Activated CD4-positive, alpha-beta T cell treated with anti-CD3 and anti-CD28 coated beads for 24 hours (primary cell): ENCODE measurements at regions not wholly inside any gene's neighbourhood (a gene's known extent, or its start where the extent isn't known, plus 50 kb on each side); places are given as distances from the start of the nearest gene placed in this dataset.
A peak's percentile ranks its signal among the peaks of the same experiment; 100 is the strongest.

ENCODE experiments used
- DNase-seq, 2 donors: peaks; one replicate each; pipeline ENCODE4 v3.0.0-alpha.2; 2020; ENCODE audit warnings: low read depth in 2 of 2

DNA sequence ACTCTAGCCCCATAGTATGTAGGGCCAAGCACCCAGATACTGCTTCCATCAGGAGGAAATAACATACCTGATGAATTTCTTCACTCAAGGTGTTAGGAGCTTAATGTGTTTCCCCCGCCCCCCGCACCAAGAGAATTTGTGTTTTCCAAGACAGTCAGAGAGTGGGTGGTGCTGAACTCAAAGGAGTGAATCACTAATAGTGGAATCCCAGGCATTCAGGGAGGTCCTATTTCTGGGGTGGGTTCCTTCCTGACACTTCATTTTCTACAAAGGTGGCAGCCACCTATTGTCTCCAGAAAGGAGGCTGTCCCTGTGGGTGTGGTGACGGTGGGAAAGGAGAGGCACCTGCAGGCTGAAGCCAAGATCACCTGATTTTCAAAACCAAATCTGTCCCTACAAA, 50.8 kb upstream of the ELF5 start:
- DNase-seq = no peak

DNA sequence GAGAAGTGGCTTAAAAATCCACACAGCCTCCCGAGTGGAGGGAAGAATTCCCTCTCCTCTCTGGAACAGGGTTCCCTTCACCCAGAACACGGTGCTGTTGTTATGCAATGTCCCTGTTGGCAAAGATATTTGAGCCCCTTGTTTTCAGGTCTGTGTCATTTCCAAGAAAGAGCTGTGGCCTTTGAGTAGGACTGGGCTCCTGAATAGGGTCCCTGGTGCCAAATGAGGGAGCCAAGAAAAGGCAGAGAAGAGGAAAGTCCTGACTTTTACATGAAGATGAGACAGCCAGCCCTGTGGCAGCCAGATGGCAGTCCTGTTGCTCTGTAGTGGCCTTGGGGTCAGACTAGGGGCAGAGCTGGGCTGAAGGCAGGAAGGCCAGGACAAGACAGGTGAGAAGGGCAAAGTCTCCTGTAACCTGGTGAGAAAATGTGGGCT, 51.2 kb upstream of the ELF5 start:
- no peak for DNase-seq

DNA sequence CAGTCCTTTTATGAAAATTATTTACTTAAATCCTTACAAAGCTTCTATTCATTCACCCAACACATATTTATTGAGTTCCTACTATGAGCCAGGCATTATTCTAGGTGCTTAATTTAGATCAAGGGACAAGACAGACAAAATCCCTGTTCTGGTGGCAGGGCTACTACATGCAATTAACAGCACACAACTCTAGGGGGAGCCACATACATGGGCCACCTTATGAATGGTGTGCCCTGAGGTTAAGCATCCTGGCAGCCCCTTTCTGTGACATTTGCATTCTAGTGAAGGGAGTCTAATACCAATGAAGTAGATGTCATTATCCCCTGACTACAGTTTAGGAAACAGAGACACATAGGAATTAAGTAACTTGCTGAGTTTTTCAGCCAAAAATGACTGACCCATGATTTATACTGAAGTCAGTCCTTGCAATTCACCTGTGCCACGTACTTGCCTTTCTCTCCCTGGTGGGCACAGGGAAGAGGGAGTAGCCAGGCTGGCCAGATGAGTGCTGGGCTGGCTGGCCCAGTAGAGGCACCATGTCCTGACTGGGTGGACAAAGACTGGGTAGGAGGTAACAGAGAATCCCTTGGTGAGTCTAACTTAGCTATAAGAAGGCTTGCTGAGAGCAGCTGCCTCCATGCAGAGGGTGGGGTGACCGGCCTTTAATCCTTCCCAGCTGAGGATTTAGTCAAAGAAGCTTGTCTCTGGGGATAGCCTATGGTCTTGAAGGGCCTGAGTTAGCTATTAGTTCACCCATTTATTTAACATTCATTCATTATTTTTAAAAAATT, 52.0 kb upstream of the ELF5 start:
- no peak for DNase-seq

DNA sequence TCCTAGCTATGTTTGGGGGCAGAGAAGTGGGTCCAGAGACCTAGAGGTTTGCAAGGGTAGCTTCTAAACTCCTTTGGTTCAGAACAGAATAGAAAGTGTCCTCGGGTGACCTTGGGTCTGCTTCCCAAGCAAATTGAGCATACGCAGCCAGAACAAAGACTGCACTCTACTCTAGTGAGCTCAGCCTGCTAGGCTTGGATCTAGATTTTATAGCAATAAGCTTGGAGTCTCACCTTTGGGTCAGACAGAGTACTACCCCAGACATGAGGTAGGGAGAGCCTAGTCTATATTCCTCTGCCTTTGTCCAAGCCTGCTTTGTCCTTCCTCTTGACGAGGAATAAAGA, 52.6 kb upstream of the ELF5 start:
- DNase-seq = no peak

DNA sequence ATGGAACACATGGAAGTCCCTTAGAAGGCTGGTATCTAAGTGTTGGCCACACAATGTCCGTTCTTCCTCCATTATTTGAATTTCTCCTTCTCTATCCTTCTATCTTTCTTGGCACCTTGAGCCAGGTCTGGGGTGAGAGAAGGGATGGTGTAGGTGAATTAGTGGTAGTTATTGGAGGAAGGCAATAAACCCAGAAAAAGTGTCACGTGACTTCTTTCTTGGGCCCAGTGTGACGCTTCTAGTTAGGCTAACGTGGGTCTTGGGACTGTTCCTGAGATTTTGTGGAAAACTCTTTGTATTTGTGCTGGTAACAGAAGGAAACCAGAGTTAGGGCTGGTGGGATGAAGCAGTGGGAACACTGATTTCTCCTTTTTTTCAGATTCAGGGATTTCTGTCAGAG, 53.1 kb upstream of the ELF5 start:
- DNase-seq = no peak

DNA sequence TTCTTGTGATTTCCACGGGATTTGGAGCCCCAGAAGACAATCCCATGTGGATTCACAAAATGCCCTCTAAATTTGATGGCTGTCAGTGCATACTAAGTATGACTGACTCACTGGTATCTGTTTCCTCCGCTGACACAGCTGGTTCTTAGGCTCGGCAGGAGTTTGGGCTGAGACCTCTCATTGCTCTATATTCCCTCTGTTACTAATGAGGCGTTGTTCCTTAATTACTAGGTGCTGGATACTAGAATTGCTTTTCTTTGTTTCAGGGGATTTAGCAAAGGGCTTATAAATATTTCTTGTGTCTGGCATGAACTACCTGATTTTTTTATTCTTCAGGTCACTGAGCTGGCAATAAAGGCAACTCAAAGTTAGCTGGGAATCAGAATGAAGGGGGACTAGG, 53.2 kb upstream of the EHF start:
- no peak for DNase-seq

DNA sequence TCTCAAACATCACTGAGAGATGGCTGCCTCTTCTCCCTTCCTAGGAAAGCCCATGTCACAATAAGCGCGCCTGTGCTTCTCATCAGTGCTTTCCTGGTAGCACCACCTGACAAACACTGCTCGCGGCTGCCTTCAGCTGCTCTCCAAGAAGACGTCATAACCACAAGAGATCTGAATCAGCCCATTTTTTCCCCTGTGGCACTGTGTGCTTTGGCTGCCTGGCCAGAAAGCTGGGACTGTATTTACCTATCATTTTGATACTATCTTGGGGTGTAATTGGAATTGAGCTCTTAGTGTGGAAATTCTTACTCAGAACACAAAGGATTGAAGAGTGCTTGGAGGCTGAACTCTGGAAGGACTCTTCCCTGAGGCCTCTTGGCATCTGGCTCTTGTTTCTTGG, 50.3 kb upstream of the EHF start:
- DNase-seq = peak in 1 of 2 donors; percentile 2
